Activated CD4-positive, alpha-beta T cell treated with anti-CD3 and anti-CD28 coated beads for 36 hours (primary cell): ENCODE measurements at regions not wholly inside any gene's neighbourhood (a gene's known extent, or its start where the extent isn't known, plus 50 kb on each side); places are given as distances from the start of the nearest gene placed in this dataset.
"Not testable (repeated sequence)": the region's sequence is repeated elsewhere in the genome, so short reads cannot be mapped to it uniquely, and the experiment has no call there.

Experiments used
- ATAC-seq: fragments of 200-7000 bp; cut with Tn5 transposase; one replicate; pipeline ENCODE4 v1.10.0; 2021; ENCODE audit warnings: mild to moderate bottlenecking, moderate library complexity
- CTCF ChIA-PET: fragments of 350-600 bp; sonication (Branson Sonifier 250); formaldehyde crosslinking; loops from one replicate; lab custom pipeline; 2021; ENCODE audit warnings: antibody characterized with exemption; lab: Charles Lee
- POLR2A ChIA-PET: fragments of 350-600 bp; sonication (Branson Sonifier 250); formaldehyde crosslinking; loops from one replicate; lab custom pipeline; 2021; ENCODE audit warnings: antibody characterized with exemption, inconsistent platforms; lab: Charles Lee
- DNase-seq: peaks from one replicate; pipeline ENCODE4 v3.0.0-alpha.2; 2020
- H3K27ac Mint-ChIP-seq: one replicate; pipeline ENCODE4 v1.8.0; 2021; ENCODE audit warnings: mixed read lengths
- H3K27me3 Mint-ChIP-seq: one replicate; pipeline ENCODE4 v1.8.0; 2021; ENCODE audit warnings: mixed read lengths
- H3K36me3 Mint-ChIP-seq: one replicate; pipeline ENCODE4 v1.8.0; 2021; ENCODE audit warnings: low read depth, mixed read lengths
- H3K4me1 Mint-ChIP-seq: one replicate; pipeline ENCODE4 v1.8.0; 2021; ENCODE audit warnings: mixed read lengths
- H3K4me3 Mint-ChIP-seq: one replicate; pipeline ENCODE4 v1.8.0; 2021; ENCODE audit warnings: mild to moderate bottlenecking, moderate library complexity, mixed read lengths
- H3K9me3 Mint-ChIP-seq: one replicate; pipeline ENCODE4 v1.8.0; 2021; ENCODE audit warnings: low read depth, mixed read lengths
- intact Hi-C, 2 experiments: fragments of 100-400 bp; cut with DNase I in 1 of 2; cut with micrococcal nuclease in 1 of 2; formaldehyde crosslinking; loops; one replicate each; pipeline versions ENCODE4 v1.14.2 to v1.15.1; 2022 to 2024; cut with DNase I, micrococcal nuclease

DNA sequence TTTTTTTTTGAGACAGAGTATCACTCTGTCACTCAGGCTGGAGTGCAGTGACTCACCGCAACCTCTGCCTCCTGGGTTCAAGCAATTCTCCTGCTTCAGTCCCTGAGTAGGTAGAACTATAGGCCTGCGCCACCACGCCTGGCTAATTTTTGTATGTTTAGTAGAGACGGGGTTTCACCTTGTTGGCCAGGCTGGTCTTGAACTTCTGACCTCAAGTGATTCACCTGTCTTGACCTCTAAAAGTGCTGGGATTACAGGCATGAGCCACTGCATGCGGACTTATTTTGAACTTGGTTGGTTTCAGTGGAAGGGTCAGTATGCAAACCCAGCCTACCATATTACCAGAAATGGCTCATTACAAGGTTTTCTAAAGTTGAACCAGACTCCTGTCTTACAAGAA, 61.6 kb upstream of the GBA3 start:
- H3K4me1 Mint-ChIP-seq, H3K27me3 Mint-ChIP-seq, POLR2A ChIA-PET, CTCF ChIA-PET, H3K4me3 Mint-ChIP-seq, H3K27ac Mint-ChIP-seq, DNase-seq, ATAC-seq, intact Hi-C loops, H3K9me3 Mint-ChIP-seq, H3K36me3 Mint-ChIP-seq: not testable (repeated sequence)

DNA sequence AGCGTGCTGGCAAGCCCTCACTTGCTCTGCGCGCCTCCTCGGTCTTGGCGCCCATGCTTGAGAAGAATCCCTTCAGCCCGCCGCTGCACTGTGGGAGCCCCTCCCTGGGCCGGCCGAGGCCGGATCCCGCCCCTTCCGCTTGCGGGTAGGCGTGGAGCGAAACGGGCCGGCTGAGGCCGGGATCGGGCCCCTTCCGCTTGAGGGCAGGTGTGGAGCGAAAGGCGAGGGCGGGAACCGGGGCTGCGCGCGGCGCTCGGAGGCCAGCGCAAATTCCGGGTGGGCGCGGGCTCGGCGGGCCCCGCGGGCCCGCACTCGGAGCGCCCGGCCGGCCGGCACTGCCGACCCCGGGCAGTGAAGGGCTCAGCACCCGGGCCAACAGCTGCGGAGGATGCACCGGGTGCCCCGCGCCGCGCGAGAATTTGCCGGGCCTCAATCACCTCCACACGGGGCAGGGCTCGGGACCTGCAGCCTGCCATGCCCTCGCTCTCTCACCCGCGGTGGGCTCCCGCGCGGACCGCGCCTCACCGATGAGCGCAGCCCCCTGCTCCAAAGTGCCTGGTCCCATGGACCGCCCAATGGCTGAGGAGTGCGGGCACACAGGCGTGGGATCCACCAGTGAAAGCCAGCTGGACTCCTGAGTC, 58.1 kb upstream of the GBA3 start:
- ATAC-seq (no peak), DNase-seq (no peak)
- H3K27me3 Mint-ChIP-seq = no peaks in the 10 kb centered on the region
- no peaks in the 10 kb centered on the region for H3K36me3 Mint-ChIP-seq
- CTCF ChIA-PET = no interaction called here
- H3K9me3 Mint-ChIP-seq = no peaks in the 10 kb centered on the region
- H3K4me1 Mint-ChIP-seq = no peaks in the 10 kb centered on the region
- H3K4me3 Mint-ChIP-seq = no peak overlapping the region
- POLR2A ChIA-PET = no interaction called here
- intact Hi-C loops = no loop called here
- no peak overlapping the region for H3K27ac Mint-ChIP-seq

DNA sequence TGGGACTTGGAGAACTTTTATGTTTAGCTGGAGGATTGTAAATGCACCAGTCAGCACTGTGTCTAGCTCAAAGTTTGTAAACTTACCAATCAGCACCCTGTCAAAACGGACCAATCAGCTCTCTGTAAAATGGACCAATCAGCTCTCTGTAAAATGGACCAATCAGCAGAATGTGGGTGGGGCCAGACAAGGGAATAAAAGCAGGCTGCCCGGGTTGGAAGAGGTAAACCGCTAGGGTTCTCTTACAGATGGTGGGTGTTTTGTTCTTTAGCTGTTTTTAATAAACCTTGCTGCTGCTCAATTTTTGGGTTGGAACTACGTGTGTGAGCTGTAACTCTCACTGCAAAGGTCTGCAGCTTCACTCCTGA, 57.6 kb upstream of the GBA3 start:
- H3K4me3 Mint-ChIP-seq, CTCF ChIA-PET, POLR2A ChIA-PET: not testable (repeated sequence)

DNA sequence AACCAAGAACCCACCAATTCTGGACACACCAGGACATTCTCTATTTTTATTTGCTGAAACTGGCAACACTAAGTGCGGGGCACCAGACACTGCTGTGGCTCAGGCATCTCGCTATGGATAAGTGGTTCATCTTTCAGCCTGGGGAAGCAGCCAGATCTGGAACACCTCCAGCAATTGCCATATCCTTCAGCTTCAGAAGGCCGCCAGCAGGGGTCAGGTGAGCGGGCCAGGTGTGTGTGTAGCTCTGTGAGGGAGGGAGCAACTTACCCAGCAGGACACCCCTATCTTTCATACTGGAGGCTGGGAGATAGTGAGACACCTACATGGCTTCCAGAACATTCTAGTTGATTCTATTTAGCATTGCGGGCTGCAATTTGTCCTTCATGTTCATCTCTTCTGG, 57.0 kb upstream of the GBA3 start:
- CTCF ChIA-PET = interaction anchor here (0.8 kb wide), 1 partner anchor 190 kb away, joined by 3 read pairs; no protein-coding TSS in a partner anchor
- no peak for DNase-seq
- no peaks in the 10 kb centered on the region for H3K4me1 Mint-ChIP-seq
- POLR2A ChIA-PET = no interaction called here
- no peaks in the 10 kb centered on the region for H3K27me3 Mint-ChIP-seq
- ATAC-seq = no peak
- peaks cover 4% of the 10 kb centered on the region for H3K9me3 Mint-ChIP-seq
- no peak overlapping the region for H3K27ac Mint-ChIP-seq
- no peak overlapping the region for H3K4me3 Mint-ChIP-seq
- peaks cover 2% of the 10 kb centered on the region for H3K36me3 Mint-ChIP-seq
- intact Hi-C loops = no loop called here

More for the DNA sequence above, 57.6 kb upstream of the GBA3 start:
- H3K27me3 Mint-ChIP-seq, intact Hi-C loops, H3K36me3 Mint-ChIP-seq, DNase-seq, H3K4me1 Mint-ChIP-seq, H3K9me3 Mint-ChIP-seq, ATAC-seq, H3K27ac Mint-ChIP-seq: not testable (repeated sequence)

DNA sequence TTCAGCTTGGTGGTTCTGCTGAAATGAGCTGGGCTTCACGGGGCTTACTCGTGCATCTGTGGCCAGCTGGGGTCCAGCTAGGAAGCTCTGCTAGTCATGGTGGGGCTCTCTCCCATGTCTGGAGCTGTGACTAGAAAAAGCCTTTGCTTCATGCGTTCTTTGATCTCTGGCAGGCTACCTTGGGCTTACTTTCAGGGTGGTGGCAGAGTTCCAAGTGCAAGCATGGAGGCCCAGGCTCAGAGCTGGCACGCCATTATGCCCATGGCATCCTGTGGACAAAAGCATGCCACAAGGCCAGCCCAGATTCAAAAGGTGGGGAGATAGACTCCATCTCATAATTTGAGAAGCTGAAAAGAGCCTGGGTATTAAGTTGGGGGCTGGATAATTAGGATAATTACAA, 55.4 kb upstream of the GBA3 start:
- ChIA-PET CTCF (interaction anchor here (0.6 to 0.8 kb wide), 2 partner anchors 56 to 491 kb away, joined by 3 to 4 read pairs; no protein-coding TSS in a partner anchor), POLR2A (no interaction called here)
- H3K4me3 Mint-ChIP-seq = no peak overlapping the region
- H3K27ac Mint-ChIP-seq = no peak overlapping the region
- ATAC-seq (no peak), DNase-seq (no peak)
- no peaks in the 10 kb centered on the region for H3K27me3 Mint-ChIP-seq
- H3K9me3 Mint-ChIP-seq = peaks cover 11% of the 10 kb centered on the region
- H3K4me1 Mint-ChIP-seq = no peaks in the 10 kb centered on the region
- intact Hi-C loops = no loop called here
- H3K36me3 Mint-ChIP-seq = peaks cover 5% of the 10 kb centered on the region
